C4-2B (cell line): ENCODE measurements at regions not wholly inside any gene's neighbourhood (a gene's known extent, or its start where the extent isn't known, plus 50 kb on each side); places are given as distances from the start of the nearest gene placed in this dataset.

ENCODE experiments used
- CTCF ChIP-seq: fragments of 450-650 bp; conservative IDR thresholded peaks from 2 replicates; pipeline ENCODE4 v1.5.1; 2017; ENCODE audit warnings: mild to moderate bottlenecking
- ZFX ChIP-seq: fragments of 450-650 bp; IDR thresholded peaks from 2 replicates; pipeline ENCODE4 v1.6.1; 2017

GRCh38 chr14:85037411-85037810 is 492.5 kb upstream of the FLRT2 start:
- TF ChIP-seq CTCF, result no peak
- TF ChIP-seq ZFX, result no peak
